ENCODE measurements at regions not wholly inside any gene's neighbourhood (a gene's known extent, or its start where the extent isn't known, plus 50 kb on each side); places are given as distances from the start of the nearest gene placed in this dataset.

DNA sequence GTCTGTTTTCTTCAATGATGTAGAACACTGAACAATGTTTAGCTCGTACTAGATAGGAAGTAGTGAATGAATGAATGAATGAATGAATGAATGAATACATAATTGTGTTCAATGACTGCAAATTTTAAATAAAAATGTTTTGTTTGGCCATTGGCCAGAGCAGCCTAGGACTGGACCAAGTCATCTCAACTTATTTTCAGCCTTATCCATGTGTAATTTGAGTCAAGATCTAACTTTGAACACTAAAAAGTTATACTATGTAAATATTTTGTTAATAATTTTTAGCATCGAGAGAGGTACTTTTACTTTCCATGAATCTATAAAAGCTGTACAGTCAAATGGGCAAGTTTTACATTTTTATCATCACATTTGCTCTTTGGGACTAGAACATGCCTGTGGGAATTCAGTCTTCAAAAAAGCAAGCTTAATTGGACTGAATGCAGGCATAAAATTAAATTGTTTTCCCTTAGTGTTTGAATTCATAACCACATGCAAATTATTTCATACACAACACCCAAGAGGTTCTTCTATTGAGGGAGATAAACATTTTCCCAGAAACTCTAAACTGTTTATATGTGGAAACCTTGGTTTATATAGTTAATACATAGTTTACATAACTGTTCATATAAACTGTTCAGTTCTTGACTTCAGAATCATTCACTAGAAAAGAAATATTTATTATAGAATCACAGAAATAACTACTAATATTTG lies 222.1 kb upstream of the ANO3 start:
- Histone ChIP-seq H3K27ac (ENCODE audit: low read length) (no peak overlapping the region), H3K36me3 (ENCODE audit: insufficient read depth, low read length) (no peaks in the 10 kb centered on the region), H3K4me1 (ENCODE audit: insufficient read depth, low read length) (no peaks in the 10 kb centered on the region), H2AFZ (ENCODE audit: low read depth, low read length) (no peak overlapping the region), H3K4me2 (ENCODE audit: insufficient read depth, low read length) (no peak overlapping the region), H3K79me2 (ENCODE audit: insufficient read depth, low read length) (no peaks in the 10 kb centered on the region), H3K9ac (ENCODE audit: low read depth, low read length) (no peak overlapping the region), H4K20me1 (ENCODE audit: insufficient read depth, low read length) (no peaks in the 10 kb centered on the region), H3K9me3 (ENCODE audit: insufficient read depth, low read length, severe bottlenecking) (no peaks in the 10 kb centered on the region), H3K27me3 (ENCODE audit: insufficient read depth, low read length, poor library complexity) (no peaks in the 10 kb centered on the region), H3K4me3 (ENCODE audit: low read depth in 1 of 2, low read length in 2 of 2) (no peak overlapping the region)
- TF ChIP-seq EZH2 (IDR thresholded peaks at IDR 0.05; ENCODE audit: borderline replicate concordance, low read depth, low read length, severe bottlenecking) (no peak), CTCF (IDR thresholded peaks at IDR 0.05; ENCODE audit: borderline replicate concordance, extremely low read depth, low read length, poor library complexity, severe bottlenecking) (no peak)
- DNase-seq (no peak), ATAC-seq (ENCODE audit: insufficient read depth, low read depth) (no peak)

DNA sequence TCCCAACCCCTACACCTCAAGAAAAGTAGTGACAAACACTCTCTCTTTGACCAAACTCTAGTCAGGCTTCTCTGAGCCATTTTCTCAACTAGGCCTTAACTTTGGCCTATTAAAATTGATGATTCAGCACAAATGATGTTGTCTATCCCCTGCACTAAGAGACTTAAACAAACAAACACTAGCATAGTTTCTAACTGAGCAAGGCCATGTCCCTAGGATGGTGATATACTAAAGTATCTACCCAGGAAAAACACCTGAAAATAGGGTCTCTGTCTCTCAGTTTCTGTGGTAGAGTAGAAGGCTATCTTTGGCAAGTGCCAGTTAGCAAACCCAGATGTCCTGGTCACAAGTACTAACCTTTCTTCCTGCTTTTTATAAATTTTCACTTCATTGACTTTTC lies 219.7 kb upstream of the ANO3 start:
- Histone ChIP-seq H3K4me2 (ENCODE audit: insufficient read depth, low read length) (no peak overlapping the region), H3K9ac (ENCODE audit: low read depth, low read length) (no peak overlapping the region), H4K20me1 (ENCODE audit: insufficient read depth, low read length) (no peaks in the 10 kb centered on the region), H3K27me3 (ENCODE audit: insufficient read depth, low read length, poor library complexity) (no peaks in the 10 kb centered on the region), H2AFZ (ENCODE audit: low read depth, low read length) (no peak overlapping the region), H3K79me2 (ENCODE audit: insufficient read depth, low read length) (no peaks in the 10 kb centered on the region), H3K4me1 (ENCODE audit: insufficient read depth, low read length) (no peaks in the 10 kb centered on the region), H3K4me3 (ENCODE audit: low read depth in 1 of 2, low read length in 2 of 2) (no peak overlapping the region), H3K36me3 (ENCODE audit: insufficient read depth, low read length) (no peaks in the 10 kb centered on the region), H3K9me3 (ENCODE audit: insufficient read depth, low read length, severe bottlenecking) (no peaks in the 10 kb centered on the region), H3K27ac (ENCODE audit: low read length) (no peak overlapping the region)
- TF ChIP-seq CTCF (IDR thresholded peaks at IDR 0.05; ENCODE audit: borderline replicate concordance, extremely low read depth, low read length, poor library complexity, severe bottlenecking) (no peak), EZH2 (IDR thresholded peaks at IDR 0.05; ENCODE audit: borderline replicate concordance, low read depth, low read length, severe bottlenecking) (no peak)
- DNase-seq (no peak), ATAC-seq (ENCODE audit: insufficient read depth, low read depth) (no peak)

GRCh38 chr11:26121466-26121865 lies 210.5 kb upstream of the ANO3 start:
- no peaks in the 10 kb centered on the region for H3K79me2 ChIP-seq (ENCODE audit: insufficient read depth, low read length)
- H3K27ac ChIP-seq (ENCODE audit: low read length) = no peak overlapping the region
- H3K36me3 ChIP-seq (ENCODE audit: insufficient read depth, low read length) = no peaks in the 10 kb centered on the region
- H3K4me2 ChIP-seq (ENCODE audit: insufficient read depth, low read length) = no peak overlapping the region
- no peak overlapping the region for H3K9ac ChIP-seq (ENCODE audit: low read depth, low read length)
- no peaks in the 10 kb centered on the region for H4K20me1 ChIP-seq (ENCODE audit: insufficient read depth, low read length)
- H3K4me1 ChIP-seq (ENCODE audit: insufficient read depth, low read length) = no peaks in the 10 kb centered on the region
- no peak for DNase-seq
- H3K4me3 ChIP-seq (ENCODE audit: low read depth in 1 of 2, low read length in 2 of 2) = no peak overlapping the region
- no peaks in the 10 kb centered on the region for H3K27me3 ChIP-seq (ENCODE audit: insufficient read depth, low read length, poor library complexity)
- no peak for ATAC-seq (ENCODE audit: insufficient read depth, low read depth)
- no peaks in the 10 kb centered on the region for H3K9me3 ChIP-seq (ENCODE audit: insufficient read depth, low read length, severe bottlenecking)
- no peak overlapping the region for H2AFZ ChIP-seq (ENCODE audit: low read depth, low read length)
- no peak for TF ChIP-seq EZH2 (IDR thresholded peaks at IDR 0.05; ENCODE audit: borderline replicate concordance, low read depth, low read length, severe bottlenecking)
- no peak for TF ChIP-seq CTCF (IDR thresholded peaks at IDR 0.05; ENCODE audit: borderline replicate concordance, extremely low read depth, low read length, poor library complexity, severe bottlenecking)

Data from DND-41 (cell line).